MCF 10A (cell line): ENCODE measurements at regions not wholly inside any gene's neighbourhood (a gene's known extent, or its start where the extent isn't known, plus 50 kb on each side); places are given as distances from the start of the nearest gene placed in this dataset.

Source experiments
- BruUV-seq: library from RNA; stranded (reverse); fragments of 400-500 nt; replicated peaks from 2 replicates; lab custom pipeline; 2021; lab: Mats Ljungman, UMichigan
- CTCF ChIA-PET: fragments of 300-600 bp; sonication (Branson Sonifier 250); formaldehyde crosslinking; extraction: SDS; loops from one replicate; lab custom pipeline; 2021; ENCODE audit warnings: antibody characterized with exemption, inconsistent platforms; lab: Yijun Ruan, JAX
- POLR2A ChIA-PET: fragments of 300-600, 350-650 bp; sonication (Branson Sonifier 250); formaldehyde crosslinking; extraction: SDS; loops from one replicate; lab custom pipeline; 2020; ENCODE audit warnings: antibody characterized with exemption, inconsistent platforms; lab: Yijun Ruan, JAX
- DNase-seq: peaks from one replicate; pipeline ENCODE4 v3.0.0-alpha.2; 2018; ENCODE audit not compliant: unreplicated experiment
- H3K27ac Mint-ChIP-seq: one replicate; pipeline ENCODE4 v1.8.0; 2022; ENCODE audit warnings: mild to moderate bottlenecking, low read depth, mixed read lengths; ENCODE audit not compliant: unreplicated experiment
- H3K27me3 Mint-ChIP-seq: one replicate; pipeline ENCODE4 v1.8.0; 2022; ENCODE audit warnings: mixed read lengths; ENCODE audit not compliant: insufficient read depth, unreplicated experiment
- H3K36me3 Mint-ChIP-seq: one replicate; pipeline ENCODE4 v1.8.0; 2022; ENCODE audit warnings: mild to moderate bottlenecking, moderate library complexity, mixed read lengths; ENCODE audit not compliant: insufficient read depth, unreplicated experiment
- H3K4me1 Mint-ChIP-seq: one replicate; pipeline ENCODE4 v1.8.0; 2022; ENCODE audit warnings: mixed read lengths; ENCODE audit not compliant: insufficient read depth, unreplicated experiment
- H3K4me3 Mint-ChIP-seq: one replicate; pipeline ENCODE4 v1.8.0; 2022; ENCODE audit warnings: mild to moderate bottlenecking, moderate library complexity, mixed read lengths; ENCODE audit not compliant: unreplicated experiment
- H3K9me3 Mint-ChIP-seq: one replicate; pipeline ENCODE4 v1.8.0; 2022; ENCODE audit warnings: mixed read lengths; ENCODE audit not compliant: unreplicated experiment
- intact Hi-C: fragments of 100-400 bp; cut with micrococcal nuclease; formaldehyde crosslinking; loops from 2 replicates; pipeline ENCODE4 v1.14.1; 2022
- TF ChIP-seq, protein P1 (sequence below): fragments of 200-600 bp; IDR thresholded peaks from one replicate; pipeline ENCODE4 v1.8.0; 2022; ENCODE audit warnings: antibody characterized with exemption, mild to moderate bottlenecking; ENCODE audit not compliant: unreplicated experiment

DNA sequence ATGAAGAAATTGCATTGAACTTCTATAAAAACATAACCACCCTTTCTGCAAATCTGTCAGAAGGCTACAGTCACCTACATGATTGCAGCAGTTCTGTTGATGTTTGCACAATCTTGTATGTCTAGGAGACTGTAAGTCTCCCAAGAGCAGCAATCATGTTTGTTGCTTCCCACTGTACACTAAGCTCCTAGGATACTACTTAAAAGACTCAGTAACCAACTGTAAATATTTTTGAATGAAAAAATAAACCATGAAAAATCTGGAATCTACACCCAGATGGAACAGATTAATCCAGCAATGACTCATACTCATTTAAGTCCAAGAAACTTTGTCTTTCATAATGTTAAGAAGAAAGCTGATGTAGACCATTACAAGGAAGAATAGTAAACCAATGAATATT lies 168.5 kb upstream of the ATXN1 start:
- Mint-ChIP-seq H3K4me1 (peaks cover 6% of the 10 kb centered on the region), H3K9me3 (no peaks in the 10 kb centered on the region), H3K36me3 (no peaks in the 10 kb centered on the region), H3K27me3 (peaks cover 12% of the 10 kb centered on the region), H3K4me3 (no peak overlapping the region), H3K27ac (peak overlapping the region; percentile 59)
- POLR2A ChIA-PET = interaction anchor here (0.8 to 1.5 kb wide), 6 partner anchors 8 to 172 kb away, joined by 3 to 8 read pairs (median 3); no protein-coding TSS in a partner anchor
- intact Hi-C loops = no loop called here
- no TSS peak for BruUV-seq
- peak; percentile 47 for DNase-seq
- TF ChIP-seq, protein P1, sequence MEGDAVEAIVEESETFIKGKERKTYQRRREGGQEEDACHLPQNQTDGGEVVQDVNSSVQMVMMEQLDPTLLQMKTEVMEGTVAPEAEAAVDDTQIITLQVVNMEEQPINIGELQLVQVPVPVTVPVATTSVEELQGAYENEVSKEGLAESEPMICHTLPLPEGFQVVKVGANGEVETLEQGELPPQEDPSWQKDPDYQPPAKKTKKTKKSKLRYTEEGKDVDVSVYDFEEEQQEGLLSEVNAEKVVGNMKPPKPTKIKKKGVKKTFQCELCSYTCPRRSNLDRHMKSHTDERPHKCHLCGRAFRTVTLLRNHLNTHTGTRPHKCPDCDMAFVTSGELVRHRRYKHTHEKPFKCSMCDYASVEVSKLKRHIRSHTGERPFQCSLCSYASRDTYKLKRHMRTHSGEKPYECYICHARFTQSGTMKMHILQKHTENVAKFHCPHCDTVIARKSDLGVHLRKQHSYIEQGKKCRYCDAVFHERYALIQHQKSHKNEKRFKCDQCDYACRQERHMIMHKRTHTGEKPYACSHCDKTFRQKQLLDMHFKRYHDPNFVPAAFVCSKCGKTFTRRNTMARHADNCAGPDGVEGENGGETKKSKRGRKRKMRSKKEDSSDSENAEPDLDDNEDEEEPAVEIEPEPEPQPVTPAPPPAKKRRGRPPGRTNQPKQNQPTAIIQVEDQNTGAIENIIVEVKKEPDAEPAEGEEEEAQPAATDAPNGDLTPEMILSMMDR = no peak
- CTCF ChIA-PET = interaction anchor here (0.6 to 1.2 kb wide), 2 partner anchors 11 to 605 kb away, joined by 3 to 5 read pairs; no protein-coding TSS in a partner anchor

- Mint-ChIP-seq H3K27me3 (peaks cover 4% of the 10 kb centered on the region), H3K9me3 (no peaks in the 10 kb centered on the region), H3K4me1 (peaks cover 6% of the 10 kb centered on the region), H3K4me3 (no peak overlapping the region), H3K27ac (no peak overlapping the region), H3K36me3 (no peaks in the 10 kb centered on the region)
- DNase-seq = no peak
- intact Hi-C loops = no loop called here
- ChIA-PET POLR2A (interaction anchor here (0.9 kb wide), 1 partner anchor 189 kb away, joined by 3 read pairs; no protein-coding TSS in a partner anchor), CTCF (no interaction called here)
- BruUV-seq = no TSS peak
- TF ChIP-seq, protein P1 = no peak
Measured at GRCh38 chr6:16928387-16928786, 167.1 kb upstream of the ATXN1 start.

GRCh38 chr6:16927205-16927604 lies 165.9 kb upstream of the ATXN1 start:
- TF ChIP-seq, protein P1 = no peak
- intact Hi-C loops = no loop called here
- no peak overlapping the region for H3K27ac Mint-ChIP-seq
- no peaks in the 10 kb centered on the region for H3K27me3 Mint-ChIP-seq
- DNase-seq = no peak
- H3K36me3 Mint-ChIP-seq = no peaks in the 10 kb centered on the region
- no peak overlapping the region for H3K4me3 Mint-ChIP-seq
- no TSS peak for BruUV-seq
- ChIA-PET POLR2A (no interaction called here), CTCF (interaction anchor here (0.5 to 0.6 kb wide), 3 partner anchors 9 to 180 kb away, joined by 3 read pairs; no protein-coding TSS in a partner anchor)
- H3K4me1 Mint-ChIP-seq = peaks cover 6% of the 10 kb centered on the region
- no peaks in the 10 kb centered on the region for H3K9me3 Mint-ChIP-seq

DNA sequence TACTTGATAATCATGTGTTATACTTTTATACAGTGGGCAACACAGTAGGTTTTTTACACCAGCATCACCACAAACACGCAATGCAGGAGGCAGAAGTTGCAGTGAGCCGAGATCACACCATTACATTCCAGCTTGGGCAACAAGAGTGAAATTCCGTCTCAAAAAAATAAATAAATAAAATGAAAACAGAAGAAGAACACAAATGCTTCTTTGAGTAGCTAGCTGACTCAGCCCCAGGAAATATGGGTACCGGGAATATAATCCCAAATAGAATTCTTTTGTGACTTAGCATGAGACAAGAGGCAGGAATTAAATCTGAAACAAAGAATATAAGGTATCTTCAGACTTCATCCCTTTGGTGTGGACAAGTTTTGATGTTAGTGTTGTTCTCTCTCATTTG lies 164.2 kb upstream of the ATXN1 start:
- ChIA-PET POLR2A (no interaction called here), CTCF (interaction anchor here (1.4 kb wide), 1 partner anchor 10 kb away, joined by 3 read pairs; no protein-coding TSS in a partner anchor)
- no TSS peak for BruUV-seq
- no peak overlapping the region for H3K4me3 Mint-ChIP-seq
- DNase-seq = no peak
- no peaks in the 10 kb centered on the region for H3K27me3 Mint-ChIP-seq
- TF ChIP-seq, protein P1 = no peak
- H3K36me3 Mint-ChIP-seq = no peaks in the 10 kb centered on the region
- H3K27ac Mint-ChIP-seq = no peak overlapping the region
- peaks cover 13% of the 10 kb centered on the region for H3K4me1 Mint-ChIP-seq
- intact Hi-C loops = no loop called here
- H3K9me3 Mint-ChIP-seq = no peaks in the 10 kb centered on the region
